ENCODE measurements at regions not wholly inside any gene's neighbourhood (a gene's known extent, or its start where the extent isn't known, plus 50 kb on each side); places are given as distances from the start of the nearest gene placed in this dataset.

GRCh38 chr4:124427095-124427767, 285.3 kb downstream of the ANKRD50 start:
- Mint-ChIP-seq H3K27me3 (ENCODE audit: low read depth, unreplicated experiment) (no peaks in the 10 kb centered on the region), H3K4me3 (ENCODE audit: unreplicated experiment) (no peak overlapping the region), H3K36me3 (ENCODE audit: low read depth, unreplicated experiment) (no peaks in the 10 kb centered on the region), H3K9me3 (ENCODE audit: unreplicated experiment) (no peaks in the 10 kb centered on the region), H3K4me1 (ENCODE audit: low read depth, unreplicated experiment) (peaks cover 2% of the 10 kb centered on the region), H3K27ac (ENCODE audit: unreplicated experiment) (no peak overlapping the region)
- no peak overlapping the region for H3K4me3 ChIP-seq (ENCODE audit: insufficient read depth, low read depth, low read length)
- no peak overlapping the region for H3K27ac ChIP-seq (ENCODE audit: low read depth, low read length)
- H2AFZ ChIP-seq (ENCODE audit: low read depth, low read length): no peak overlapping the region
- H3K9ac ChIP-seq (ENCODE audit: low read length): no peak overlapping the region
- H3K4me2 ChIP-seq (ENCODE audit: low read length): no peak overlapping the region
- no peaks in the 10 kb centered on the region for H3K9me3 ChIP-seq (ENCODE audit: insufficient read depth, low read depth, low read length)
- DNase-seq (ENCODE audit: low read depth): no peak
- H4K20me1 ChIP-seq (ENCODE audit: insufficient read depth, low read length): no peaks in the 10 kb centered on the region
- no peak for TF ChIP-seq EZH2 (IDR thresholded peaks at IDR 0.05; ENCODE audit: insufficient read depth, low read length)
- TF ChIP-seq CTCF (IDR thresholded peaks at IDR 0.05; ENCODE audit: insufficient read depth, low read depth, low read length): no peak
- H3K79me2 ChIP-seq (ENCODE audit: insufficient read depth, low read length): no peaks in the 10 kb centered on the region
- no peak for FAIRE-seq
- peaks cover 5% of the 10 kb centered on the region for H3K4me1 ChIP-seq (ENCODE audit: insufficient read depth, low read length)
- no peaks in the 10 kb centered on the region for H3K36me3 ChIP-seq (ENCODE audit: insufficient read depth, low read length)
- no peaks in the 10 kb centered on the region for H3K27me3 ChIP-seq (ENCODE audit: insufficient read depth, low read length)

GRCh38 chr4:124428648-124429047, 283.9 kb downstream of the ANKRD50 start:
- Histone ChIP-seq H3K4me1 (ENCODE audit: insufficient read depth, low read length) (peaks cover 5% of the 10 kb centered on the region), H3K27me3 (ENCODE audit: insufficient read depth, low read length) (no peaks in the 10 kb centered on the region), H4K20me1 (ENCODE audit: insufficient read depth, low read length) (no peaks in the 10 kb centered on the region), H3K4me3 (ENCODE audit: insufficient read depth, low read depth, low read length) (no peak overlapping the region), H3K79me2 (ENCODE audit: insufficient read depth, low read length) (no peaks in the 10 kb centered on the region), H3K9ac (ENCODE audit: low read length) (no peak overlapping the region), H3K27ac (ENCODE audit: low read depth, low read length) (no peak overlapping the region), H3K9me3 (ENCODE audit: insufficient read depth, low read depth, low read length) (no peaks in the 10 kb centered on the region), H2AFZ (ENCODE audit: low read depth, low read length) (no peak overlapping the region), H3K4me2 (ENCODE audit: low read length) (no peak overlapping the region), H3K36me3 (ENCODE audit: insufficient read depth, low read length) (no peaks in the 10 kb centered on the region)
- no peak for TF ChIP-seq EZH2 (IDR thresholded peaks at IDR 0.05; ENCODE audit: insufficient read depth, low read length)
- Mint-ChIP-seq H3K36me3 (ENCODE audit: low read depth, unreplicated experiment) (no peaks in the 10 kb centered on the region), H3K4me1 (ENCODE audit: low read depth, unreplicated experiment) (no peaks in the 10 kb centered on the region), H3K4me3 (ENCODE audit: unreplicated experiment) (no peak overlapping the region), H3K27ac (ENCODE audit: unreplicated experiment) (no peak overlapping the region), H3K27me3 (ENCODE audit: low read depth, unreplicated experiment) (no peaks in the 10 kb centered on the region), H3K9me3 (ENCODE audit: unreplicated experiment) (no peaks in the 10 kb centered on the region)
- FAIRE-seq (no peak), DNase-seq (ENCODE audit: low read depth) (no peak)

- H3K4me1 Mint-ChIP-seq (ENCODE audit: low read depth, unreplicated experiment): no peaks in the 10 kb centered on the region
- H3K27me3 Mint-ChIP-seq (ENCODE audit: low read depth, unreplicated experiment): no peaks in the 10 kb centered on the region
- no peaks in the 10 kb centered on the region for H3K79me2 ChIP-seq (ENCODE audit: insufficient read depth, low read length)
- no peaks in the 10 kb centered on the region for H3K36me3 ChIP-seq (ENCODE audit: insufficient read depth, low read length)
- peak overlapping the region; percentile 21 for H3K27ac ChIP-seq (ENCODE audit: low read depth, low read length)
- no peak for DNase-seq (ENCODE audit: low read depth)
- no peak overlapping the region for H3K4me3 ChIP-seq (ENCODE audit: insufficient read depth, low read depth, low read length)
- H3K27me3 ChIP-seq (ENCODE audit: insufficient read depth, low read length): no peaks in the 10 kb centered on the region
- H3K9me3 ChIP-seq (ENCODE audit: insufficient read depth, low read depth, low read length): no peaks in the 10 kb centered on the region
- no peaks in the 10 kb centered on the region for H3K9me3 Mint-ChIP-seq (ENCODE audit: unreplicated experiment)
- peak overlapping the region; percentile 72 for H2AFZ ChIP-seq (ENCODE audit: low read depth, low read length)
- H4K20me1 ChIP-seq (ENCODE audit: insufficient read depth, low read length): no peaks in the 10 kb centered on the region
- TF ChIP-seq CTCF (IDR thresholded peaks at IDR 0.05; ENCODE audit: insufficient read depth, low read depth, low read length) (no peak), EZH2 (IDR thresholded peaks at IDR 0.05; ENCODE audit: insufficient read depth, low read length) (no peak)
- H3K4me3 Mint-ChIP-seq (ENCODE audit: unreplicated experiment): no peak overlapping the region
- H3K36me3 Mint-ChIP-seq (ENCODE audit: low read depth, unreplicated experiment): no peaks in the 10 kb centered on the region
- H3K4me2 ChIP-seq (ENCODE audit: low read length): peak overlapping the region; percentile 40
- FAIRE-seq: no peak
- peaks cover 5% of the 10 kb centered on the region for H3K4me1 ChIP-seq (ENCODE audit: insufficient read depth, low read length)
- H3K27ac Mint-ChIP-seq (ENCODE audit: unreplicated experiment): no peak overlapping the region
- no peak overlapping the region for H3K9ac ChIP-seq (ENCODE audit: low read length)
These were observed 282.7 kb downstream of the ANKRD50 start for GRCh38 chr4:124429746-124430250.
